ENCODE measurements at regions not wholly inside any gene's neighbourhood (a gene's known extent, or its start where the extent isn't known, plus 50 kb on each side); places are given as distances from the start of the nearest gene placed in this dataset.
A peak's percentile ranks its signal among the peaks of the same experiment; 100 is the strongest.

- Histone ChIP-seq H3K4me2 (no peak overlapping the region), H2AFZ (no peak overlapping the region), H3K27ac (no peak overlapping the region), H3K9me2 (replicated peaks; ENCODE audit: insufficient read depth) (no peaks in the 10 kb centered on the region), H3K79me2 (no peaks in the 10 kb centered on the region), H3K4me1 (ENCODE audit: insufficient read depth) (no peaks in the 10 kb centered on the region), H3K9me3 (ENCODE audit: low read depth) (no peaks in the 10 kb centered on the region), H4K20me1 (ENCODE audit: insufficient read depth, poor library complexity, severe bottlenecking) (no peaks in the 10 kb centered on the region), H3K4me3 (no peak overlapping the region), H3K36me3 (replicated peaks; ENCODE audit: insufficient read depth, low read depth) (no peaks in the 10 kb centered on the region), H3K27me3 (peaks cover under 1% of the 10 kb centered on the region)
- DNase-seq (ENCODE audit: low spot score), result no peak
- TF ChIP-seq CTCF (IDR thresholded peaks at IDR 0.05; ENCODE audit: poor library complexity) (no peak), EZH2phosphoT487 (IDR thresholded peaks at IDR 0.05; ENCODE audit: low read depth, severe bottlenecking, unreplicated experiment) (no peak), EZH2 (IDR thresholded peaks at IDR 0.05; ENCODE audit: borderline replicate concordance) (no peak)
- WGBS (ENCODE audit: low lambda C conversion rate, missing lambda C conversion rate), result 79% methylated on average over 1 of the region's 1 CpG
Observed at GRCh38 chr7:97630116-97630515, 101.8 kb upstream of the TAC1 start.

- H3K4me3 ChIP-seq, result no peak overlapping the region
- no peaks in the 10 kb centered on the region for H3K9me3 ChIP-seq (ENCODE audit: low read depth)
- no peak overlapping the region for H3K4me2 ChIP-seq
- no peak for DNase-seq (ENCODE audit: low spot score)
- no peaks in the 10 kb centered on the region for H3K4me1 ChIP-seq (ENCODE audit: insufficient read depth)
- peaks cover 4% of the 10 kb centered on the region for H3K27me3 ChIP-seq
- H3K79me2 ChIP-seq, result no peaks in the 10 kb centered on the region
- no peak overlapping the region for H2AFZ ChIP-seq
- no peak overlapping the region for H3K27ac ChIP-seq
- 95% methylated on average over 4 of the region's 4 CpGs for WGBS (ENCODE audit: low lambda C conversion rate, missing lambda C conversion rate)
- no peak for TF ChIP-seq EZH2phosphoT487 (IDR thresholded peaks at IDR 0.05; ENCODE audit: low read depth, severe bottlenecking, unreplicated experiment)
- no peak for TF ChIP-seq EZH2 (IDR thresholded peaks at IDR 0.05; ENCODE audit: borderline replicate concordance)
- no peak for TF ChIP-seq CTCF (IDR thresholded peaks at IDR 0.05; ENCODE audit: poor library complexity)
- H4K20me1 ChIP-seq (ENCODE audit: insufficient read depth, poor library complexity, severe bottlenecking), result no peaks in the 10 kb centered on the region
- H3K9me2 ChIP-seq (replicated peaks; ENCODE audit: insufficient read depth), result no peaks in the 10 kb centered on the region
- no peaks in the 10 kb centered on the region for H3K36me3 ChIP-seq (replicated peaks; ENCODE audit: insufficient read depth, low read depth)
Observed at GRCh38 chr7:97635622-97636021, 96.3 kb upstream of the TAC1 start.

GRCh38 chr7:97639036-97639435, 92.8 kb upstream of the TAC1 start:
- Histone ChIP-seq H3K9me2 (replicated peaks; ENCODE audit: insufficient read depth) (no peaks in the 10 kb centered on the region), H3K79me2 (no peaks in the 10 kb centered on the region), H3K9me3 (ENCODE audit: low read depth) (no peaks in the 10 kb centered on the region), H4K20me1 (ENCODE audit: insufficient read depth, poor library complexity, severe bottlenecking) (no peaks in the 10 kb centered on the region), H3K27ac (no peak overlapping the region), H3K4me3 (no peak overlapping the region), H3K4me2 (no peak overlapping the region), H3K36me3 (replicated peaks; ENCODE audit: insufficient read depth, low read depth) (no peaks in the 10 kb centered on the region), H3K27me3 (peaks cover 4% of the 10 kb centered on the region), H2AFZ (no peak overlapping the region), H3K4me1 (ENCODE audit: insufficient read depth) (no peaks in the 10 kb centered on the region)
- TF ChIP-seq EZH2phosphoT487 (IDR thresholded peaks at IDR 0.05; ENCODE audit: low read depth, severe bottlenecking, unreplicated experiment) (no peak), CTCF (IDR thresholded peaks at IDR 0.05; ENCODE audit: poor library complexity) (no peak), EZH2 (IDR thresholded peaks at IDR 0.05; ENCODE audit: borderline replicate concordance) (no peak)
- peak; percentile 37 for DNase-seq (ENCODE audit: low spot score)

Data from hepatocyte (in vitro differentiated cells).